HK-2 (cell line): ENCODE measurements at regions not wholly inside any gene's neighbourhood (a gene's known extent, or its start where the extent isn't known, plus 50 kb on each side); places are given as distances from the start of the nearest gene placed in this dataset.
"Not testable (repeated sequence)": the region's sequence is repeated elsewhere in the genome, so short reads cannot be mapped to it uniquely, and the experiment has no call there.

Experiments
- DNase-seq: peaks from one replicate; pipeline ENCODE4 v3.0.0-alpha.2; 2018; ENCODE audit not compliant: unreplicated experiment

DNA sequence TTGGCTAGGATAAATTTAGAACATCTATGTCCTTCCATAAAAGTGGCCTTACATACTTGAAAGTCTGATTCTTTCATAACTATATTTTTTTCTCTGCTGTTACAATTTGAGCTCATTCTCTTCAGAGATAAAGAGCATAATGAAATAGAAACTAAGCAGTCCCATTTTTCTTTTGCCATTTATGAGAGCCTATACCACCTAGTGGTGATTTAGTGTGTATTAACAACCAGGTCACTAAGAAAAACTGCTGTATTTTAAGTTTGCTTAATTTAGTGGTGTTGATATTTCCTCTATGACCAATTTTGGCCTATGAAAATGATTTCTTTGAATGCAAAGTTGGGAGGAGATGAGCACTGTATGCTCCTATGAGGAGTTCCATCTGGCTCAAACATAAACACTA, 88.7 kb upstream of the ZWINT start:
- DNase-seq, result no peak

DNA sequence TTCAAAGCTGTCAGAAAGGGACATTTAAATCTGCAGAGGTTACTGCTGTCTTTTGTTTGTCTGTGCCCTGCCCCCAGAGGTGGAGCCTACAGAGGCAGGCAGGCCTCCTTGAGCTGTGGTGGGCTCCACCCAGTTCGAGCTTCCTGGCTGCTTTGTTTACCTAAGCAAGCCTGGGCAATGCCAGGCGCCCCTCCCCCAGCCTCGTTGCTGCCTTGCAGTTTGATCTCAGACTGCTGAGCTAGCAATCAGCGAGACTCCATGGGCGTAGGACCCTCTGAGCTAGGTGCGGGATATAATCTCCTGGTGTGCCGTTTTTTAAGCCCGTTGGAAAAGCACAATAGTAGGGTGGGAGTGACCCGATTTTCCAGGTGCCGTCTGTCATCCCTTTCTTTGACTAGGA, 86.6 kb upstream of the ZWINT start:
- DNase-seq, result not testable (repeated sequence)

DNA sequence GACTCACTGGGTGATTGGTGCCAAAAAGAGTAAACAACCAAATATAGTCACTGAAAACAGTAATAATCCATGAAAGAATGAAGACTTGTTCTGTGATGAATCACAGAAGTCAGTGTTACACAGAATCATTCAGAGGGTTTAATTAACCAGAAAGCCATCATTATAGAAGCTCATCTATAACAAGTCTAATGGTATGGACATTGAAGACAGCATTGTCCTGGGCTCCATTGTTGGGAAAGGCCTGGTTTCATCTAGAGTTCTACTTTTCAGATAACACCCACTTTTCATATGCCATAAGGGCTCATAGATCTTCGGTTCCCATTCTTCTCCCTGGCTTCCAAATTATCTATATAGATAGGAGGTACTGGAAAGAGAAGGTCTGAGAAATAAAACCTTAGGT, 80.3 kb upstream of the ZWINT start:
- not testable (repeated sequence) for DNase-seq
